ENCODE measurements at regions not wholly inside any gene's neighbourhood (a gene's known extent, or its start where the extent isn't known, plus 50 kb on each side); places are given as distances from the start of the nearest gene placed in this dataset.

GRCh38 chr2:8172661-8173060 is 509.2 kb upstream of the ID2 start:
- Histone ChIP-seq H3K36me3 (ENCODE audit: insufficient read depth) (no peaks in the 10 kb centered on the region), H4K20me1 (ENCODE audit: insufficient read depth) (no peaks in the 10 kb centered on the region), H2AFZ (ENCODE audit: low read depth) (no peak overlapping the region), H3K4me3 (IDR thresholded peaks at IDR 0.05; ENCODE audit: insufficient read depth, low read depth, low read length) (no peak overlapping the region), H3K9ac (no peak overlapping the region), H3K27ac (no peak overlapping the region), H3K27me3 (ENCODE audit: insufficient read depth, low read depth) (no peaks in the 10 kb centered on the region), H3K79me2 (ENCODE audit: insufficient read depth, low read depth) (no peaks in the 10 kb centered on the region), H3K4me2 (no peak overlapping the region), H3K4me1 (ENCODE audit: low read depth, poor library complexity, severe bottlenecking) (no peaks in the 10 kb centered on the region)
- TF ChIP-seq CTCF (conservative IDR thresholded peaks at IDR 0.05; ENCODE audit: low read depth, low read length), result no peak

GRCh38 chr2:8174641-8175257 is 507.1 kb upstream of the ID2 start:
- no peaks in the 10 kb centered on the region for H3K36me3 ChIP-seq (ENCODE audit: insufficient read depth)
- TF ChIP-seq CTCF (conservative IDR thresholded peaks at IDR 0.05; ENCODE audit: low read depth, low read length), result no peak
- no peak overlapping the region for H3K27ac ChIP-seq
- no peak overlapping the region for H3K9ac ChIP-seq
- H3K27me3 ChIP-seq (ENCODE audit: insufficient read depth, low read depth), result no peaks in the 10 kb centered on the region
- H2AFZ ChIP-seq (ENCODE audit: low read depth), result no peak overlapping the region
- no peak overlapping the region for H3K4me3 ChIP-seq (IDR thresholded peaks at IDR 0.05; ENCODE audit: insufficient read depth, low read depth, low read length)
- H3K4me1 ChIP-seq (ENCODE audit: low read depth, poor library complexity, severe bottlenecking), result no peaks in the 10 kb centered on the region
- no peak overlapping the region for H3K4me2 ChIP-seq
- H3K79me2 ChIP-seq (ENCODE audit: insufficient read depth, low read depth), result no peaks in the 10 kb centered on the region
- no peaks in the 10 kb centered on the region for H4K20me1 ChIP-seq (ENCODE audit: insufficient read depth)

- H3K27ac ChIP-seq, result no peak overlapping the region
- H3K27me3 ChIP-seq (ENCODE audit: insufficient read depth, low read depth), result no peaks in the 10 kb centered on the region
- H2AFZ ChIP-seq (ENCODE audit: low read depth), result no peak overlapping the region
- TF ChIP-seq CTCF (conservative IDR thresholded peaks at IDR 0.05; ENCODE audit: low read depth, low read length), result no peak
- no peaks in the 10 kb centered on the region for H3K36me3 ChIP-seq (ENCODE audit: insufficient read depth)
- no peaks in the 10 kb centered on the region for H3K4me1 ChIP-seq (ENCODE audit: low read depth, poor library complexity, severe bottlenecking)
- no peak overlapping the region for H3K4me2 ChIP-seq
- H3K9ac ChIP-seq, result no peak overlapping the region
- no peaks in the 10 kb centered on the region for H3K79me2 ChIP-seq (ENCODE audit: insufficient read depth, low read depth)
- H4K20me1 ChIP-seq (ENCODE audit: insufficient read depth), result no peaks in the 10 kb centered on the region
- no peak overlapping the region for H3K4me3 ChIP-seq (IDR thresholded peaks at IDR 0.05; ENCODE audit: insufficient read depth, low read depth, low read length)
Observed at GRCh38 chr2:8176887-8177286, 505.0 kb upstream of the ID2 start.

- Histone ChIP-seq H3K9ac (no peak overlapping the region), H3K27me3 (ENCODE audit: insufficient read depth, low read depth) (no peaks in the 10 kb centered on the region), H3K36me3 (ENCODE audit: insufficient read depth) (no peaks in the 10 kb centered on the region), H3K27ac (no peak overlapping the region), H3K4me2 (no peak overlapping the region), H2AFZ (ENCODE audit: low read depth) (no peak overlapping the region), H3K4me3 (IDR thresholded peaks at IDR 0.05; ENCODE audit: insufficient read depth, low read depth, low read length) (no peak overlapping the region), H3K4me1 (ENCODE audit: low read depth, poor library complexity, severe bottlenecking) (no peaks in the 10 kb centered on the region), H4K20me1 (ENCODE audit: insufficient read depth) (no peaks in the 10 kb centered on the region), H3K79me2 (ENCODE audit: insufficient read depth, low read depth) (no peaks in the 10 kb centered on the region)
- no peak for TF ChIP-seq CTCF (conservative IDR thresholded peaks at IDR 0.05; ENCODE audit: low read depth, low read length)
Observed at GRCh38 chr2:8177566-8177965, 504.3 kb upstream of the ID2 start.

Measured in KMS-11 (cell line).